ENCODE measurements at regions not wholly inside any gene's neighbourhood (a gene's known extent, or its start where the extent isn't known, plus 50 kb on each side); places are given as distances from the start of the nearest gene placed in this dataset.
A peak's percentile ranks its signal among the peaks of the same experiment; 100 is the strongest.
"Not testable (repeated sequence)": the region's sequence is repeated elsewhere in the genome, so short reads cannot be mapped to it uniquely, and the experiment has no call there.

GRCh38 chr9:81103597-81104471, 585.5 kb downstream of the TLE1 start:
- DNase-seq: no peak

- no peak for DNase-seq
Measured at GRCh38 chr9:81097131-81097847, 592.1 kb downstream of the TLE1 start.

- DNase-seq: no peak
Measured at GRCh38 chr9:81096625-81097024, 592.7 kb downstream of the TLE1 start.

GRCh38 chr9:81092057-81092456, 597.3 kb downstream of the TLE1 start:
- no peak for DNase-seq

GRCh38 chr9:81088341-81088740, 601.0 kb downstream of the TLE1 start:
- DNase-seq: no peak

- DNase-seq: no peak
Measured at GRCh38 chr9:81086416-81086815, 602.9 kb downstream of the TLE1 start.

GRCh38 chr9:81083854-81084512, 605.4 kb downstream of the TLE1 start:
- no peak for DNase-seq

- peak; percentile 60 for DNase-seq
Measured at GRCh38 chr9:81083067-81083466, 606.3 kb downstream of the TLE1 start.

GRCh38 chr9:81082221-81082620, 607.1 kb downstream of the TLE1 start:
- no peak for DNase-seq

GRCh38 chr9:81080900-81081299, 608.4 kb downstream of the TLE1 start:
- no peak for DNase-seq

- no peak for DNase-seq
Measured at GRCh38 chr9:81080185-81080584, 609.2 kb downstream of the TLE1 start.

- DNase-seq: no peak
Measured at GRCh38 chr9:81079055-81079454, 610.3 kb downstream of the TLE1 start.

GRCh38 chr9:81078555-81078954, 610.8 kb downstream of the TLE1 start:
- no peak for DNase-seq

- no peak for DNase-seq
Measured at GRCh38 chr9:81077572-81077971, 611.8 kb downstream of the TLE1 start.

- DNase-seq: no peak
Measured at GRCh38 chr9:81076131-81076530, 613.2 kb downstream of the TLE1 start.

GRCh38 chr9:81074221-81074620, 615.1 kb downstream of the TLE1 start:
- no peak for DNase-seq

GRCh38 chr9:81073821-81074220, 615.5 kb downstream of the TLE1 start:
- no peak for DNase-seq

GRCh38 chr9:81072758-81073157, 616.6 kb downstream of the TLE1 start:
- DNase-seq: no peak

GRCh38 chr9:81071108-81071507, 618.2 kb downstream of the TLE1 start:
- peak; percentile 56 for DNase-seq

- DNase-seq: no peak
Measured at GRCh38 chr9:81070689-81071088, 618.7 kb downstream of the TLE1 start.

- DNase-seq: no peak
Measured at GRCh38 chr9:81069923-81070322, 619.4 kb downstream of the TLE1 start.

GRCh38 chr9:81069038-81069795, 620.1 kb downstream of the TLE1 start:
- no peak for DNase-seq

- not testable (repeated sequence) for DNase-seq
Measured at GRCh38 chr9:81062995-81063394, 626.4 kb downstream of the TLE1 start.
